Psoas muscle (tissue), 7 donors: ENCODE measurements at regions not wholly inside any gene's neighbourhood (a gene's known extent, or its start where the extent isn't known, plus 50 kb on each side); places are given as distances from the start of the nearest gene placed in this dataset.

Experiments used
- ATAC-seq, 4 donors: fragments of 200-7000 bp; cut with Tn5 transposase; one replicate each; pipeline ENCODE4 v1.9.1; 2020; ENCODE audit warnings: moderate library complexity in 3 of 4, mild to moderate bottlenecking in 2 of 4
- DNase-seq, 2 donors: peaks; one replicate each; pipeline ENCODE4 v3.0.0-alpha.2; 2020
- H3K27ac ChIP-seq: fragments of 200-600 bp; one replicate; pipeline ENCODE4 v1.8.0; 2022
- H3K27me3 ChIP-seq, 3 donors: fragments of 200-600 bp in 1 of 3; one replicate each; pipeline versions ENCODE4 v1.6.1 to v1.8.0; 2013 to 2022; ENCODE audit warnings: low read length in 2 of 3, mild to moderate bottlenecking in 2 of 3, moderate library complexity in 1 of 3; ENCODE audit not compliant: insufficient read depth in 3 of 3
- H3K36me3 ChIP-seq, 2 donors: fragments of 200-600 bp in 1 of 2; one replicate each; pipeline versions ENCODE4 v1.6.1 to v1.8.0; 2013 to 2022; ENCODE audit warnings: low read depth in 1 of 2, mild to moderate bottlenecking in 1 of 2, moderate library complexity in 1 of 2; ENCODE audit not compliant: insufficient read depth in 1 of 2
- H3K4me1 ChIP-seq: fragments of 200-600 bp; one replicate; pipeline ENCODE4 v1.8.0; 2022
- H3K4me3 ChIP-seq: fragments of 200-600 bp; one replicate; pipeline ENCODE4 v1.8.0; 2022; ENCODE audit warnings: mild to moderate bottlenecking
- H3K9me3 ChIP-seq: fragments of 200-600 bp; one replicate; pipeline ENCODE4 v1.8.0; 2022
- WGBS, 3 donors: extraction: QIAGEN DNeasy Blood & Tissue Kit; methylation state at CpG; one replicate each; pipeline versions ENCODE4 v1.1.6 to v1.1.7; 2013; 5-methylcytosine and 5-hydroxymethylcytosine counted together
- intact Hi-C, 2 donors: fragments of 100-400 bp; cut with DNase I; formaldehyde crosslinking; loops; one replicate each; pipeline versions ENCODE4 v1.11.0 to v1.14.2; 2022
- TF ChIP-seq, protein P1 (sequence below): fragments of 200-600 bp; IDR thresholded peaks from one replicate; pipeline ENCODE4 v1.8.0; 2022; ENCODE audit warnings: antibody characterized with exemption
- donor health status: healthy with polysubstance abuse.
- donor health status: DM: no; HTN: no; CAD: no; lungs with moderate emphysema.
- donor health status: Bipolar disorder and iron deficiency.
- donor health status: healthy.
- donor health status: DM: yes; HTN: yes; CAD: no.
- donor health status: DM: no; HTN: no; CAD: no.
- donor health status: DM: yes; HTN: yes; CAD: no.

GRCh38 chr19:29449371-29449770 is 76.4 kb upstream of the VSTM2B start:
- Histone ChIP-seq H3K27ac (no peak overlapping the region), H3K4me3 (no peak overlapping the region), H3K27me3 (peaks cover 0 to 6% (median 4%) of the 10 kb centered on the region in 3 donors), H3K36me3 (no peaks in the 10 kb centered on the region), H3K9me3 (no peaks in the 10 kb centered on the region), H3K4me1 (no peaks in the 10 kb centered on the region)
- WGBS, 3 donors = 78 to 97% (median 94%) methylated on average over 5 of the region's 5 CpGs
- no peak for ATAC-seq
- TF ChIP-seq, protein P1, sequence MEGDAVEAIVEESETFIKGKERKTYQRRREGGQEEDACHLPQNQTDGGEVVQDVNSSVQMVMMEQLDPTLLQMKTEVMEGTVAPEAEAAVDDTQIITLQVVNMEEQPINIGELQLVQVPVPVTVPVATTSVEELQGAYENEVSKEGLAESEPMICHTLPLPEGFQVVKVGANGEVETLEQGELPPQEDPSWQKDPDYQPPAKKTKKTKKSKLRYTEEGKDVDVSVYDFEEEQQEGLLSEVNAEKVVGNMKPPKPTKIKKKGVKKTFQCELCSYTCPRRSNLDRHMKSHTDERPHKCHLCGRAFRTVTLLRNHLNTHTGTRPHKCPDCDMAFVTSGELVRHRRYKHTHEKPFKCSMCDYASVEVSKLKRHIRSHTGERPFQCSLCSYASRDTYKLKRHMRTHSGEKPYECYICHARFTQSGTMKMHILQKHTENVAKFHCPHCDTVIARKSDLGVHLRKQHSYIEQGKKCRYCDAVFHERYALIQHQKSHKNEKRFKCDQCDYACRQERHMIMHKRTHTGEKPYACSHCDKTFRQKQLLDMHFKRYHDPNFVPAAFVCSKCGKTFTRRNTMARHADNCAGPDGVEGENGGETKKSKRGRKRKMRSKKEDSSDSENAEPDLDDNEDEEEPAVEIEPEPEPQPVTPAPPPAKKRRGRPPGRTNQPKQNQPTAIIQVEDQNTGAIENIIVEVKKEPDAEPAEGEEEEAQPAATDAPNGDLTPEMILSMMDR = no peak
- intact Hi-C loops = no loop called here
- DNase-seq = no peak

- DNase-seq (no peak), ATAC-seq (no peak)
- Histone ChIP-seq H3K27me3 (peaks cover 0 to 4% (median 2%) of the 10 kb centered on the region in 3 donors), H3K4me3 (no peak overlapping the region), H3K27ac (no peak overlapping the region), H3K36me3 (no peaks in the 10 kb centered on the region), H3K9me3 (no peaks in the 10 kb centered on the region), H3K4me1 (no peaks in the 10 kb centered on the region)
- intact Hi-C loops = no loop called here
- 65 to 71% (median 67%) methylated on average over 4 of the region's 4 CpGs for WGBS, 3 donors
- TF ChIP-seq, protein P1 = no peak
Observed at GRCh38 chr19:29450306-29450705, 75.5 kb upstream of the VSTM2B start.

DNA sequence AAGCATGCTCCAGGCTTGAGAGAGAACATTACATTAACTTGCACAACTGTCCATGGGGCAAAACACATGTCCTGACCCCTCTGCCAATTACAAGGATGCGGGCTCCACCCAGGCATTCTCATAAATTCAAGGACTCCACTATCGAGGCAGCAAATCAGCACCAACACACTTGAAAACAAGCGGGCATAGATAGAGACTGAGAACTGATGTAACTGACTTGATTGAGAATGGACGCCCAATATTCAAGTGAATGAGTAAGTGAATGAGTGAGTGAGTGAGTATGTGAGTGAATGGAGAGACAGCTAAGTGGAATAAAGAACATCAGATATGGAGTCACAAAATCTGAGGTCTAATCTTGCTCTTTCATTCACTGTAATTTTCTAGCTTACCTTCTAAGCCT is 75.0 kb upstream of the VSTM2B start:
- peaks cover 0 to 4% (median 0%) of the 10 kb centered on the region in 3 donors for H3K27me3 ChIP-seq
- no peak for DNase-seq
- 67 to 69% (median 69%) methylated on average over 4 of the region's 4 CpGs for WGBS, 3 donors
- TF ChIP-seq, protein P1 = no peak
- no peak overlapping the region for H3K27ac ChIP-seq
- H3K4me1 ChIP-seq = no peaks in the 10 kb centered on the region
- no peaks in the 10 kb centered on the region for H3K9me3 ChIP-seq
- no peak for ATAC-seq
- intact Hi-C loops = no loop called here
- H3K36me3 ChIP-seq = no peaks in the 10 kb centered on the region
- H3K4me3 ChIP-seq = no peak overlapping the region

DNA sequence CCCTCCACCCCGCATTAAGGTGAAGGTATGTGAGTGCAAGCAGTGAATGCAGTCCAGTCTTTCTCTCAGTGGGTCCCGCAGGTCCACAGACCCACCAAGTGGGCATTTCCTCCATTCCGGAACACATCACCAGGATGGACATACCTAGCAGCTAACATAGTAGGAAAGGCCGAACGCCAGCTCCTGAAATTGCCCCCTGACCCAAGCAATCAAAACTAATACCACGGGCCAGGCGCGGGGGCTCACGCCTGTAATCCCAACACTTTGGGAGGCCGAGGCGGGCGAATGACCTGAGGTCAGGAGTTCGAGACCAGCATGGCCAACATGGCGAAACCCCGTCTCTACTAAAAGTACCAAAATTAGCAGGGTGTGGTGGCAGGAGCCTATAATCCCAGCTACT is 71.7 kb upstream of the VSTM2B start:
- ATAC-seq (no peak), DNase-seq (no peak)
- Histone ChIP-seq H3K36me3 (no peaks in the 10 kb centered on the region), H3K4me3 (no peak overlapping the region), H3K27ac (no peak overlapping the region), H3K9me3 (no peaks in the 10 kb centered on the region), H3K27me3 (peaks cover 2 to 6% (median 4%) of the 10 kb centered on the region in 3 donors), H3K4me1 (no peaks in the 10 kb centered on the region)
- intact Hi-C loops = no loop called here
- TF ChIP-seq, protein P1 = no peak
- 91 to 92% (median 92%) methylated on average over 15 of the region's 15 CpGs for WGBS, 3 donors

DNA sequence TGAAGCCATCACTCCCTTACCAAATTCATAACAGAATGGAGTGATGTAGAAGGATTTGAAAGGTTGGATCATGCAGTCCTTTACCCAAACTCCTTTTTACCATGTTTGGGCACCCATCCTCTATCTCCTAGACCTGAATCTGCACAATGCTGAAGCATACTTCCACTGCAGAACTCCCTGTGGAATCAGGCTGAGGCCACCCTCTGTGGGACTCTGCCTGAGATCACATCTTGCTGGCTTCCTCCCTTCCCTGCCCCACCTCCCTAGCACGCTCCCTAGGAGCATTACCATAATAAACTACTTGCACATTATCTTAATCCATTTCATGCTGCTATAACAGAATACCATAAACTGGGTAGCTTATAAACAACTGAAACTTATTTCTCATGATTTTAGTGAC is 68.4 kb upstream of the VSTM2B start:
- 64 to 73% (median 67%) methylated on average over 1 of the region's 1 CpG for WGBS, 3 donors
- H3K4me3 ChIP-seq = no peak overlapping the region
- H3K4me1 ChIP-seq = no peaks in the 10 kb centered on the region
- ATAC-seq = no peak
- peaks cover 2 to 6% (median 4%) of the 10 kb centered on the region in 3 donors for H3K27me3 ChIP-seq
- H3K36me3 ChIP-seq = no peaks in the 10 kb centered on the region
- intact Hi-C loops = no loop called here
- TF ChIP-seq, protein P1 = no peak
- no peak for DNase-seq
- H3K9me3 ChIP-seq = no peaks in the 10 kb centered on the region
- H3K27ac ChIP-seq = no peak overlapping the region
